GM21526 (cell line): ENCODE measurements at regions not wholly inside any gene's neighbourhood (a gene's known extent, or its start where the extent isn't known, plus 50 kb on each side); places are given as distances from the start of the nearest gene placed in this dataset.

ENCODE experiments used
- ATAC-seq: cut with Tn5 transposase; IDR thresholded peaks from one replicate; pipeline ENCODE4 v1.9.1; 2021; ENCODE audit warnings: moderate library complexity; ENCODE audit not compliant: unreplicated experiment, low FRiP score

- no peak for ATAC-seq
Observed at GRCh38 chr18:38456253-38456652, 890.7 kb upstream of the CELF4 start.

- ATAC-seq = no peak
Observed at GRCh38 chr18:38454764-38455469, 889.3 kb upstream of the CELF4 start.

GRCh38 chr18:38453880-38454279 lies 888.3 kb upstream of the CELF4 start:
- no peak for ATAC-seq

DNA sequence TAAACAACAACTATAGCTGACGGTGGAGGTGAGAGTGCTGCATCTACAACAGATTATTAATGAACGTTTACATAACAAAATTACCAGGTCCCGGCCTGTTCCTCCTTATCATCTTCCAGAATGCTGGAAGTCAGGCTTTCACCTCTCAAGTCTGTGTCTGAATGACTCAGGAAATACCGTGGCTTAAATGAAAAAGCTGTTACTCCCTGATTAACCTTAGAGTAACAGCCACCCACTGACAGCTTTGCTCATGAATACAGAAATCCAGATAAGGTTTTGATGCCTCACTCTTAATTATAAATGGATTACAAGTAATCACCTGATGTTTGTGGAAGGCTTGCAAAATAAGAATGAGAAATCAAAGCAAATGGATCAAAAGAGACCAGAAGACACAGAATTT lies 885.3 kb upstream of the CELF4 start:
- ATAC-seq = no peak

- no peak for ATAC-seq
Observed at GRCh38 chr18:38445804-38446145, 880.2 kb upstream of the CELF4 start.

DNA sequence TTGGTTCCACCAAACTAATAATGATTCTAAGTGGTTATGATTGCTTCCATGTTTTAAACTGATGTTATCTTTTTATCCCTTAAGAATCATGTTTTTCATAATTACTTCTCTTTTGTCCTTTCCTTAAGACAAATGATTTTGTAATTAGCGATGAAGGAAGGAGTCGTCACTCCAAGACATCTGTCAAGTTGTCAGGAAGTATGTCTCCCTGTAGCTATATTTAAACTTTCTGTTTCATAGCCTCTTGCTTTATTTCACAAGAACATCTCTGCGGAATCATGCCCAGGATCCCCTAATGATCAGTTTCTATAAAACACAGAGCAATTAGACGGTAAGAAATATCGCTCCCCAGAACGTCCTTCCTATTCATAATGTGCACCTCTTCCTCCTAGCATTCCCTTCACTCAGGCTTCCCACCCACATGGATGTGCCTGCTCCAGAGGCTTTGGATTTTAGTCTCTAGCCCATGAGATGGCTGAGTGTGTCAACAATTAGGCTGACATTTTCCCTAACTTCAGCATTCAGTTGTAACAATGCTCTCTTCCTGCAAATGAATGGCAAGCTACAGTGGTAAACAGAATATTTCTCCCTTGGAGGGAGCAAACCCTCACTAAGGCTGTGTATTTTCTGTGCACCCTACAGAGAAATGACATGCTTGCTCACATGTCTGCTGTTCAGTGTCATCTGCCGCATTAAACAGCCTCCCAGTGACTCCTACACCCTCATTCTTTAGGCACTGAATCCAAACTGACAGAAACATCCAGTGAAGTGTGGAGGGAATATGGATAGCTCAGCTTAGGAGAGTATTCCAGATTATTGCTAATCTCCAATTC lies 879.6 kb upstream of the CELF4 start:
- no peak for ATAC-seq

DNA sequence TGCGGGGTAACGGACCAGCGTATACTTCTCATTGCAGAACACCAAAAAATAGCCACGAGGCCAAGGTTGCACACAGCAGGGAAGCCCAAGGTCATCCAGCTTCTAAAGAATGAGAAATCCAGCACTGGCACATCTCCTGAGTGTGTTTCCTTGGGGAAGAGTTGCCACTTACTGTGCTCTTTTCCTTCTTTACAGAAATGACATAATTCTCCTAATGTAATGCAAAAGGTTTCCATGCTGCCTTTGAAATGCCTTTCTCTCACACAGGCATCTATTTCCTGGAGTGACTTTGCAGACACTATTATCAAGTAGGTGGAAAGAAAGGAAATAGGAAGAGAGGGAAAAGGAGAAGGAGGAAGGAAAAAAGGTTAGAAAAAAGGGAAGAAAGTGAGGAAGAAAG lies 862.1 kb upstream of the CELF4 start:
- ATAC-seq = no peak

DNA sequence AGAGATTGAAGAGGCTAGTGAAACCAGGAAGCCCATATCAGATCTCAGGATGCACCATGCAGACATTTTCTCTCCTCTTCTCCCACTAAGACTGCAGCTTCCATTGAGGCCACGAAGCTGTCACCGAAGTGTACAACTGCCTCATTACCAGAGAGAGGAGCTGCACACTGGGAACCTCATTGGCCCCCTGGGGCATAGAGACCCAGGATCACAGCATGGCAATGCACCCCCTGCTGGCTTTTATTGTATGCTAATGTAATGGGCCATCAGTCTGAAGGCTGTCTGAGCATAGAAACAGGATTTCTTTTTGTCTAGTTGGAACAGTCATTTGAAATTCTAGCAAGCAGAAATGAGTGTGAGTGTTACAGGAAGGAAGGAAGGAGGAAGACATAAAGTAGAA lies 861.6 kb upstream of the CELF4 start:
- ATAC-seq = no peak

DNA sequence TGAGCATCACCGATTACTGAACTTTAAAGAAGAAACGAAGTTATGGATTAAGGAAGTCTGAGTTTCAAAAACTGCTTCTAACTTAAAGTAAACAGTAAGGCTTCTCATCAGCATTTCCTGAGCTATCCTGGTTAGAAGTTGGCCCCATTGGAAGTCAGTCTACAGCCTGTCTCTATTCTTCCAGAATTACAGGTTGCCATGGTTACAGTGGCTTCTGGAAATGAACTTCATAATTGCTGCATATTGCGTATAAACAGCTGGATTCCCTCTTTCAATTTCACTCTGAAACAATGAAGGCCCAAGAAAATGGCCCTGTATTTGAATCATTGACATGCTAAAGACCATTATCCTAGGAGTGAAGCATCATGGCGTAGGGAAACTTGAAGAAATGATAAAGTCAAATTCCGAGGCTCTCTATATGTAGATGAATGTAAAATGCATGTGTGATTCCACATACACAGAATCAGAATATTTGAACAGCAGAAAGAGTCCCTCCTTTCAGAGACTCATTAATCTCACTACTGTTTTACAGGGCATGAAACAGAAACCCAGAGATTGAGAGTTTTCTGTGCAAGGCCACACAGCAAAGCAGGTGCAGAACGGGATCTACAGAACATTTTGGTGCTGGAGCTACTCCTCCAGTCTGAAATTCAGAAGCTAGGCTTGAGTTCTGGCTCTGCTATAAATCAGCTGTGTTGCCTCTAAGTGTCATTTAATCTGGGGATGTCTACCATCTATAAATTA lies 856.4 kb upstream of the CELF4 start:
- no peak for ATAC-seq

GRCh38 chr18:38421021-38421420 lies 855.4 kb upstream of the CELF4 start:
- ATAC-seq = no peak

DNA sequence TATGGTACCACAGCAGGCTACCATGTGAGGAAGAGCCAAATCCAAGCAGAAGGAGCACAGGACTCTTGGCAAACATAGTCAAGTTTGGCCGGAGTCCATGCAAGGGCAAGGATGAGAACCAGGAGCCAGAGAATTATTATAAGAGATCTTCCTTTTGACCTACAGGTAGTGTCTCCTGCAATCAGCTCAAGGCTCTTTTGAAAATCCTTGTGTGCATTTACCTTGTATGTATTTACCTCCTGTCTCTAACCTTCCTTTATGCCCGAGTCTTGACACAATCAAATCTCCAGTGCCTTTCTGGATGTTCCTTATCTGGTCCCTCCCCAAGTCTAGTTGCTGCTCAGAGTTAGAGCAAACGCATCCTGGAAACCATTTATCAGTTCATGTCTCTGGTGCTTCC lies 855.0 kb upstream of the CELF4 start:
- no peak for ATAC-seq

- no peak for ATAC-seq
Observed at GRCh38 chr18:38415811-38416210, 850.2 kb upstream of the CELF4 start.

GRCh38 chr18:38413193-38413592 lies 847.6 kb upstream of the CELF4 start:
- ATAC-seq = no peak

DNA sequence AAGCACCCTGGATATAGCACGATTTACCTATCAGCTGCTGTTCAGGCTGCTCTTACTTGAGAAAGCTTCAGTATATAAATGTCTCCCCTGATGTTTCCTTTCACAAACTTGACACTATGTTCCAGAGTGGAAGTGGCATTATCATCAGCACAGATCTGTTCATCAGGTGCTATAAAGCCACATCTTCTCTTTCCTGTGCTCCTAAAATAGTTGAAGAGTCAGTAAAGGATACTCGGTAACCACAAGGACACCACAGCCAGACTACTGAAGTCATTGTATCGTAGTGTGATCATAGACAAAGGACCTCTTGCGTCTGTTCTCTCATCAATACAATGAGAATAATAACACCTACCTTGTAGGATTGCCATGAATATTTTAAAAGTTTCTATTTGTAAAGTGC lies 841.0 kb upstream of the CELF4 start:
- ATAC-seq = no peak

GRCh38 chr18:38402509-38402908 lies 836.9 kb upstream of the CELF4 start:
- no peak for ATAC-seq

DNA sequence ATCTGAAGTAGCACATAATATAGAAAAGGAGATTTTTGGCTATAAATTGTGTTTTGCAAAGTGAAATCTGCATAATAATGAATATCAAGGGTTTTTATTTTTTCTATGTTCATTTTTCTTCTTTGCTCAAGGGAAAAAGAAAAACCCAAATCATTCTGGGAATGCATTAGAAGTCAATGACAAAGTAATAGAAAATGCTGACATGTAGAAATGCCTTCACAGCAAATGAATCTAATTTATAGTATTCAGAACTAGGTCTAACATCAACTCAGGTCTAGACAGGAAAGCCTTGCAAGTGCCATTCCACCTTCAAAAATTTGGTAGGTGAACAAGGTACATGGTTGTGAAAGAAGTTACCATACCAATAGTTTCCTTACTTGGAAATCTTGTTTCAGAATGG lies 831.5 kb upstream of the CELF4 start:
- no peak for ATAC-seq

DNA sequence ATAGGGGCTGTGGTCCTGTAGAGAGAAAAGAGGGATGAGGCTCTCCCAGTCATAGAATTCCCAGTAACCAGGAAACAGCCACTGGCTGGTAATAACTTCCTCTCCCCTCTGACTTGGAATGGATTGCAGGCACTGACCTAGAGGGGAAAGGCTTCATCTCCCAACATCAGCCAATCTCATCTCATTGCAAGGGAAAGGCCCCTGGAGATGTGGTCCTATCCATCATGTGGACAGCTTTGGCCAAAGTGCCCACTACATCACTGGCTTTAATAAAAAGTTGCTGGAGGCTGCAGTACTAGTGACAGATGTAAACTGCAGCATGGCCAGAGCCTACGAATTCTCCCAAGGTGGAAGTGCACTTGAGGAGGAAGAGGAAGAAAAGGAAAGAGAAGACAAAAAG lies 820.5 kb upstream of the CELF4 start:
- no peak for ATAC-seq

GRCh38 chr18:38369772-38370690 lies 804.4 kb upstream of the CELF4 start:
- ATAC-seq = no peak

DNA sequence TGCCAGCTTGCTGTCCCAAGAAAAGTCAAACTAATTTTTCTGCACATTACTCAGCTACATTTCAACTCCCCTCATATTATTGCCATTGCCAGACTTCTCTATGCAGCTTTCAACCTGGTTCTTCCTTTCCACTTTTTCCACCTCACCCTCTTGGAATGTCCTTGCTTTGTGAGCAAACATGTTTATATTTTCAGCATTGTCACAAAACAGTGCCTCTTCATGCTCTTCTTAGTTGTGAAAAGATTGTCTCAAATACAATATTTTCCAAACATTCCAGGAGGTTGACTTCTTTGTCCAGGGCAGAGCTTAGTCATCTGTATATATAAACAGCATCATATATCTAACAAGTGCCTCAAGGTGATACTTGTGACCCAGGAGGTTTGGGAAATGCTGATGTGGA lies 803.3 kb upstream of the CELF4 start:
- no peak for ATAC-seq

- no peak for ATAC-seq
Observed at GRCh38 chr18:38368246-38368645, 802.6 kb upstream of the CELF4 start.

DNA sequence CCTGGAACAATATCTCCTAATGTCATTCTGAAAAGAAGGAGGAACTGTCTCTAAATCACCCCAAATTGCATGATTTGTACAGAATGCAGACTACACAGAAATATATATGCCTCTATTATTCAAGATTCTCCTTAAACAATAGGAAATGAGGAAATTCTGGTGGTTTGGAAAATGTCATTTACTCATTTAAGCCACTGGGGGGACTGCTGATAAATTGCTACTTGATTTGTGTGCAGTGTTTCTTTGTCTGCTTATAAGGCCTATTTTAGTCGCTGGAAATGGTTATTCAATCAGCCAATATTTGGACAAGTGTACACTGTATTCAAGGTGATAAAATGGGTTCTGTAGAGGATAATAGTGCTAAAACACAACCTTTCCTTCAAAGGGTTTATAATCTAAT lies 801.9 kb upstream of the CELF4 start:
- ATAC-seq = no peak
